Neural cell (in vitro differentiated cells): ENCODE measurements at regions not wholly inside any gene's neighbourhood (a gene's known extent, or its start where the extent isn't known, plus 50 kb on each side); places are given as distances from the start of the nearest gene placed in this dataset.

Experiments used
- EZH2 ChIP-seq: fragments of 200-600, 300-800 bp; shearing (Covaris generic), sonication (generic); IDR thresholded peaks from 2 replicates; pipeline ENCODE4 v1.6.1; 2014; ENCODE audit warnings: antibody characterized with exemption, low read length, borderline replicate concordance, mild to moderate bottlenecking; ENCODE audit not compliant: insufficient read depth, poor library complexity, severe bottlenecking
- POLR2AphosphoS5 ChIP-seq: IDR thresholded peaks from 2 replicates; pipeline ENCODE4 v1.6.1; 2012
- TAF1 ChIP-seq: IDR thresholded peaks from 2 replicates; pipeline ENCODE4 v1.6.1; 2012; ENCODE audit warnings: low read depth
- TF ChIP-seq, protein P1 (sequence below): fragments of 450-650 bp; IDR thresholded peaks from 2 replicates; pipeline ENCODE4 v1.5.1; 2014; ENCODE audit warnings: antibody characterized with exemption, mild to moderate bottlenecking, moderate library complexity; ENCODE audit not compliant: poor library complexity, severe bottlenecking

DNA sequence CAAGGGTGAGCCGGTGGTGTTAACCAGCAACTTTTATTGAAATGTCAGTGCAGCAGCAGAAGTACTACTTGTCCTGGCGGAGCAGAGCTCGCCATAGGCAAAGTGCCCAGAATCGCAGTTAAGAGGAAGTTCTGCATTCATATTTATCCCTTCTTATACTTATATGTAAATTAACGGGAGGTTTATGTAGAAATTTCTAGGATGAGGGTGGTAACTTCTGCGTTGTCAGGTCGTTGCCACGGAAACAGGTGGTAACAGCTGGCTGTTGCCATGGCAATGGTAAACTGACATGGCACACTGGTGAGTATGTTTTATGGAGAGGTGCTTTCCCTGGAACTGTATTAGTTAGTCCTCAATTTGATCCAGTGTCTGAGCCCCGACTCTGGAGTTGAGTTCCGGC lies 2494.9 kb upstream of the PCDH20 start:
- TF ChIP-seq, protein P1, sequence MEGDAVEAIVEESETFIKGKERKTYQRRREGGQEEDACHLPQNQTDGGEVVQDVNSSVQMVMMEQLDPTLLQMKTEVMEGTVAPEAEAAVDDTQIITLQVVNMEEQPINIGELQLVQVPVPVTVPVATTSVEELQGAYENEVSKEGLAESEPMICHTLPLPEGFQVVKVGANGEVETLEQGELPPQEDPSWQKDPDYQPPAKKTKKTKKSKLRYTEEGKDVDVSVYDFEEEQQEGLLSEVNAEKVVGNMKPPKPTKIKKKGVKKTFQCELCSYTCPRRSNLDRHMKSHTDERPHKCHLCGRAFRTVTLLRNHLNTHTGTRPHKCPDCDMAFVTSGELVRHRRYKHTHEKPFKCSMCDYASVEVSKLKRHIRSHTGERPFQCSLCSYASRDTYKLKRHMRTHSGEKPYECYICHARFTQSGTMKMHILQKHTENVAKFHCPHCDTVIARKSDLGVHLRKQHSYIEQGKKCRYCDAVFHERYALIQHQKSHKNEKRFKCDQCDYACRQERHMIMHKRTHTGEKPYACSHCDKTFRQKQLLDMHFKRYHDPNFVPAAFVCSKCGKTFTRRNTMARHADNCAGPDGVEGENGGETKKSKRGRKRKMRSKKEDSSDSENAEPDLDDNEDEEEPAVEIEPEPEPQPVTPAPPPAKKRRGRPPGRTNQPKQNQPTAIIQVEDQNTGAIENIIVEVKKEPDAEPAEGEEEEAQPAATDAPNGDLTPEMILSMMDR = no peak
- no peak for TF ChIP-seq TAF1
- no peak for TF ChIP-seq EZH2
- TF ChIP-seq POLR2AphosphoS5 = no peak
